Esophagus muscularis mucosa (tissue), 4 donors: ENCODE measurements at regions not wholly inside any gene's neighbourhood (a gene's known extent, or its start where the extent isn't known, plus 50 kb on each side); places are given as distances from the start of the nearest gene placed in this dataset.

Source experiments
- CTCF ChIP-seq, 3 experiments: fragments of 200-600 bp in 2 of 3; fragments of 450-650 bp in 1 of 3; sonication (generic) in 2 of 3; IDR thresholded peaks; one replicate each; pipeline ENCODE4 v1.5.1; 2017 to 2019; ENCODE audit warnings: antibody characterized with exemption in 3 of 3, mild to moderate bottlenecking in 2 of 3, moderate library complexity in 1 of 3
- EP300 ChIP-seq: sonication (generic); formaldehyde crosslinking; IDR thresholded peaks from one replicate; pipeline ENCODE4 v1.6.1; 2017; ENCODE audit warnings: antibody characterized with exemption
- POLR2A ChIP-seq: fragments of 450-650 bp; IDR thresholded peaks from one replicate; pipeline ENCODE4 v1.6.1; 2017; ENCODE audit warnings: antibody characterized with exemption, moderate library complexity, mild to moderate bottlenecking, low read depth

GRCh38 chr4:38237139-38237538, 276.9 kb downstream of the PTTG2 start:
- no peak for TF ChIP-seq POLR2A
- TF ChIP-seq CTCF (IDR thresholded peaks at IDR 0.05): no peak
- no peak for TF ChIP-seq EP300
